Liver (tissue), 3 donors: ENCODE measurements at regions not wholly inside any gene's neighbourhood (a gene's known extent, or its start where the extent isn't known, plus 50 kb on each side); places are given as distances from the start of the nearest gene placed in this dataset.

Source experiments
- RXRA ChIP-seq, 2 donors: IDR thresholded peaks; 2 replicates each; pipeline ENCODE4 v1.6.1; 2017 to 2018; ENCODE audit warnings: antibody characterized with exemption in 2 of 2, mild to moderate bottlenecking in 1 of 2
- TF ChIP-seq, protein P1 (sequence below): IDR thresholded peaks from 2 replicates; pipeline ENCODE4 v1.6.1; 2016; ENCODE audit warnings: antibody characterized with exemption, mild to moderate bottlenecking
- TF ChIP-seq, protein P2 (sequence below): fragments of 150-350 bp; IDR thresholded peaks from 2 replicates; pipeline ENCODE4 v1.5.1; 2017; ENCODE audit warnings: improper control_type of control experiment, low read depth, low read length; ENCODE audit not compliant: missing input control
- donor health status: healthy.
- donor health status: healthy.

DNA sequence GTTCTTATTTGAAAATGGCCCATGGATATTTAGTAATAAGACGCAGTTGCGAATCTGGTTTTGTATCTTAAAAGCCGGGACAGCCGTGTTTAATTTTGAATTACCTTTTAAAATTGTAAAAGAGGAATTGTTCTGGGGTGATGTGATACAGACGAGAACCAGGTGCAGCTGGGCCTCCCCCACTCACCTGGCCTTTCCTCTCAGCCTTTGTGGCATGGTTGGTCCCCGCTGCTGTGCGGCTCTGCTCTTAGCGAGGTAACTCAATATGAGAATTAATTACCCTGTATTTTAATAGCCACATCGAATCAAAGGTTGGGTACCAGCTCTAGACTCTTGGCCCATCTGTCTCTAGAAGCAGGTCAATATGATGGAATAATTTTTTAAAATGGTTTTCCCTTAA is 56.5 kb upstream of the DACT2 start:
- no peak for TF ChIP-seq RXRA (IDR thresholded peaks at IDR 0.05)
- TF ChIP-seq, protein P1, sequence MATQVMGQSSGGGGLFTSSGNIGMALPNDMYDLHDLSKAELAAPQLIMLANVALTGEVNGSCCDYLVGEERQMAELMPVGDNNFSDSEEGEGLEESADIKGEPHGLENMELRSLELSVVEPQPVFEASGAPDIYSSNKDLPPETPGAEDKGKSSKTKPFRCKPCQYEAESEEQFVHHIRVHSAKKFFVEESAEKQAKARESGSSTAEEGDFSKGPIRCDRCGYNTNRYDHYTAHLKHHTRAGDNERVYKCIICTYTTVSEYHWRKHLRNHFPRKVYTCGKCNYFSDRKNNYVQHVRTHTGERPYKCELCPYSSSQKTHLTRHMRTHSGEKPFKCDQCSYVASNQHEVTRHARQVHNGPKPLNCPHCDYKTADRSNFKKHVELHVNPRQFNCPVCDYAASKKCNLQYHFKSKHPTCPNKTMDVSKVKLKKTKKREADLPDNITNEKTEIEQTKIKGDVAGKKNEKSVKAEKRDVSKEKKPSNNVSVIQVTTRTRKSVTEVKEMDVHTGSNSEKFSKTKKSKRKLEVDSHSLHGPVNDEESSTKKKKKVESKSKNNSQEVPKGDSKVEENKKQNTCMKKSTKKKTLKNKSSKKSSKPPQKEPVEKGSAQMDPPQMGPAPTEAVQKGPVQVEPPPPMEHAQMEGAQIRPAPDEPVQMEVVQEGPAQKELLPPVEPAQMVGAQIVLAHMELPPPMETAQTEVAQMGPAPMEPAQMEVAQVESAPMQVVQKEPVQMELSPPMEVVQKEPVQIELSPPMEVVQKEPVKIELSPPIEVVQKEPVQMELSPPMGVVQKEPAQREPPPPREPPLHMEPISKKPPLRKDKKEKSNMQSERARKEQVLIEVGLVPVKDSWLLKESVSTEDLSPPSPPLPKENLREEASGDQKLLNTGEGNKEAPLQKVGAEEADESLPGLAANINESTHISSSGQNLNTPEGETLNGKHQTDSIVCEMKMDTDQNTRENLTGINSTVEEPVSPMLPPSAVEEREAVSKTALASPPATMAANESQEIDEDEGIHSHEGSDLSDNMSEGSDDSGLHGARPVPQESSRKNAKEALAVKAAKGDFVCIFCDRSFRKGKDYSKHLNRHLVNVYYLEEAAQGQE, result no peak
- TF ChIP-seq, protein P2, sequence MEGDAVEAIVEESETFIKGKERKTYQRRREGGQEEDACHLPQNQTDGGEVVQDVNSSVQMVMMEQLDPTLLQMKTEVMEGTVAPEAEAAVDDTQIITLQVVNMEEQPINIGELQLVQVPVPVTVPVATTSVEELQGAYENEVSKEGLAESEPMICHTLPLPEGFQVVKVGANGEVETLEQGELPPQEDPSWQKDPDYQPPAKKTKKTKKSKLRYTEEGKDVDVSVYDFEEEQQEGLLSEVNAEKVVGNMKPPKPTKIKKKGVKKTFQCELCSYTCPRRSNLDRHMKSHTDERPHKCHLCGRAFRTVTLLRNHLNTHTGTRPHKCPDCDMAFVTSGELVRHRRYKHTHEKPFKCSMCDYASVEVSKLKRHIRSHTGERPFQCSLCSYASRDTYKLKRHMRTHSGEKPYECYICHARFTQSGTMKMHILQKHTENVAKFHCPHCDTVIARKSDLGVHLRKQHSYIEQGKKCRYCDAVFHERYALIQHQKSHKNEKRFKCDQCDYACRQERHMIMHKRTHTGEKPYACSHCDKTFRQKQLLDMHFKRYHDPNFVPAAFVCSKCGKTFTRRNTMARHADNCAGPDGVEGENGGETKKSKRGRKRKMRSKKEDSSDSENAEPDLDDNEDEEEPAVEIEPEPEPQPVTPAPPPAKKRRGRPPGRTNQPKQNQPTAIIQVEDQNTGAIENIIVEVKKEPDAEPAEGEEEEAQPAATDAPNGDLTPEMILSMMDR, result no peak
